HG02642 (cell line): ENCODE measurements at regions not wholly inside any gene's neighbourhood (a gene's known extent, or its start where the extent isn't known, plus 50 kb on each side); places are given as distances from the start of the nearest gene placed in this dataset.
"Not testable (repeated sequence)": the region's sequence is repeated elsewhere in the genome, so short reads cannot be mapped to it uniquely, and the experiment has no call there.

Source experiments
- ATAC-seq: cut with Tn5 transposase; IDR thresholded peaks from one replicate; pipeline ENCODE4 v1.9.1; 2021; ENCODE audit warnings: mild to moderate bottlenecking; ENCODE audit not compliant: unreplicated experiment, poor library complexity

DNA sequence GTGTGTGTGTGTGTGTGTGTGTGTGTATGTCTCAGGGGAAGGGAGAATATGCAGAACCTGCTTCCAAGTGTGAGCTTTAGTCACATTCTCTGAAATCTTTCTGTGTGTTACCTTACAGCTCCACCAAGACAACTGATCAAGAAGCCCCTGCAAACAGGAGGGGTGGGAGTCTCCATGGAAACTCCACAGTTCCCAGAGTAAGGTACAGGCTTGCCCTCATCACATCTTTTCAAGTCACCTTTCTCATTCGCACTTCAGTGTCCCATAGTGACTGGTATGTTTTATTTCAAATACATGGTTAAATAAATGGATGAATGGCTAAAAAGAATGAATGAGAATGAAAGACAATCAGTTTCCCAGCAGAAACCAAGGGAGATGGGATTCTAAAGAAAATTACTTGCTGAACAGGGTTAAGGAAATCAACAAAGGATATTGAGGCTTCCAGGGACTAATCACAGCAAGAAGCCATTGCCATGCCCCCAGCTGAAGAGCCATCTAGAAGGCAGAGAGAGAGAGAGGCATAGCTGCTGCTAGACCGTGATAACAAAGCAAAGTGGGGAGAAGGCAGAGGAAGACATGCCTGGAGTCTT, 987.2 kb upstream of the CELF4 start:
- ATAC-seq = no peak

GRCh38 chr18:38551881-38552280, 986.3 kb upstream of the CELF4 start:
- ATAC-seq = no peak

- ATAC-seq = no peak
Observed at GRCh38 chr18:38545071-38545470, 979.5 kb upstream of the CELF4 start.

DNA sequence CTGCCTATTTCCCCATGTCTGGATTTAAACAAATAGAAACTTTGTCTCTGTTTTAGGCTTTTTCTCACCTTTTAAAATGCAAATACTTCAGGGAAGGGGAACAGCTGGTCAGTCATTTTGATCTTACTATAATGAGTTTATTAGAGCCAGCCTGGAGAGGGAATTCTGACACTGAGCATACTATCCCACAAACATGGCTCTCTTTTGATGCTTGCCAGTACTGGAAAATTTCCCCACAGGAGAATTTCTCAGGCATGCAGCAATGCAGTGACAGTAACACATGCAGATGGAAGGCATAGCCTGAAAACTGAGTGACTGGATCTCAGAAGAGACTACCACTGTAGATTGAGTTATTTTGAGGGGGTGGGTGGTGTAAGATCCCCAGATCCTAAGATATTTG, 974.3 kb upstream of the CELF4 start:
- no peak for ATAC-seq

- ATAC-seq = no peak
Observed at GRCh38 chr18:38539371-38539770, 973.8 kb upstream of the CELF4 start.

- ATAC-seq = no peak
Observed at GRCh38 chr18:38534073-38534472, 968.5 kb upstream of the CELF4 start.

- no peak for ATAC-seq
Observed at GRCh38 chr18:38526922-38527321, 961.3 kb upstream of the CELF4 start.

- ATAC-seq = no peak
Observed at GRCh38 chr18:38525039-38525438, 959.4 kb upstream of the CELF4 start.

- no peak for ATAC-seq
Observed at GRCh38 chr18:38520786-38521185, 955.2 kb upstream of the CELF4 start.

DNA sequence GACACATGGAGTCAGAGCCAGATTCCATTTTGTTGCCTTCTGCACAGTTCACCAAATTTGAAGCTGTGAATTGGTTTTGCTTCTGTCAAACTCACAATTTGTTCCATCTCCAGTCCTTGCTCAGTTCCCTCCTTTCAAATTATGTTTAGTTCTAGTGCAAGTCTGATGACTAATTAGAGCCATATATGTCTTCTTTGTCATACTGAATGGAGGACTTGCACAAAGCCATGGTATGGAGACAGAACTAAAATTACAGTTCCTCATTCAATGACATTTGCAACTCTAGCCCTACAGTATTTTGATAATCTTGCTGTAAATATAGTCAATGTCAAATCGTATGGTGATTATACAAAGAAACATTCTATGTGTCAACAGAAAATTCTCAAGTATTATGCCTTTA, 936.9 kb upstream of the CELF4 start:
- no peak for ATAC-seq

GRCh38 chr18:38497266-38497665, 931.7 kb upstream of the CELF4 start:
- ATAC-seq = no peak

GRCh38 chr18:38496222-38496793, 930.7 kb upstream of the CELF4 start:
- no peak for ATAC-seq

- no peak for ATAC-seq
Observed at GRCh38 chr18:38494065-38494464, 928.5 kb upstream of the CELF4 start.

- ATAC-seq = no peak
Observed at GRCh38 chr18:38491195-38491594, 925.6 kb upstream of the CELF4 start.

DNA sequence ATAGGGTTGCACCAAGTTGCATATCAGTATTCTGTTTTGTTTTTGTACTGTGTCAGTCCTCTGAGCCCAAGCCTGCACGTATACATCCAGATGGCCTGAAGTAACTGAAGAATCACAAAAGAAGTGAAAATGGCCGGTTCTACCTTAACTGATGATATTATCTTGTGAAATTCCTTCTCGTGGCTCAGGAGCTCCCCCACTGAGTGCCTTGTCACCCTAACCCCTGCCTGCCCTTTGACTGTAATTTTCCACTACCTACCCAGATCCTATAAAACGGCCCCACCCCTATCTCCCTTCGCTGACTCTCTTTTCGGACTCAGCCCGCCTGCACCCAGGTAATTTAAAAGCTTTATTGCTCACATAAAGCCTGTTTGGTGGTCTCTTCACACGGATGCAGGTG, 924.1 kb upstream of the CELF4 start:
- not testable (repeated sequence) for ATAC-seq

- ATAC-seq = no peak
Observed at GRCh38 chr18:38487521-38487920, 921.9 kb upstream of the CELF4 start.

- no peak for ATAC-seq
Observed at GRCh38 chr18:38483326-38483725, 917.7 kb upstream of the CELF4 start.

DNA sequence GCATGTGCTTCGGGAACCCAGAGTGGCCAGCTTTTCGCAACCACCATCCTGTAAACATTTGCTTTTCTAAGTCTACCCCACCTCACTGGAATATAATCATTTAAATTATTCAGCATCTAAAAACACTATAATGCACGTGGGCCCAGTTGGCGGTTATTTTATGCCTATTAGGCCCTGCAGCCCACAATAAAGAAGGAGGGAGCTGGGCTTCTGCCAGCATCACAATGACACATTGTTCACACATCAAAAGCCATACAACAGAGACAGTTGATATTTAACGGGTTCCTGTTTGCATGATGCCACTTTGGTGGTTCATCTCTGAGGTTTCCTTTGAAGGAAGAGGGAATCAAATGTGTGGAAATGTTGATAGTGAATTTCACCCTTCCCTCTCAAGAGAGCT, 916.0 kb upstream of the CELF4 start:
- ATAC-seq = no peak

- no peak for ATAC-seq
Observed at GRCh38 chr18:38475686-38476085, 910.1 kb upstream of the CELF4 start.

DNA sequence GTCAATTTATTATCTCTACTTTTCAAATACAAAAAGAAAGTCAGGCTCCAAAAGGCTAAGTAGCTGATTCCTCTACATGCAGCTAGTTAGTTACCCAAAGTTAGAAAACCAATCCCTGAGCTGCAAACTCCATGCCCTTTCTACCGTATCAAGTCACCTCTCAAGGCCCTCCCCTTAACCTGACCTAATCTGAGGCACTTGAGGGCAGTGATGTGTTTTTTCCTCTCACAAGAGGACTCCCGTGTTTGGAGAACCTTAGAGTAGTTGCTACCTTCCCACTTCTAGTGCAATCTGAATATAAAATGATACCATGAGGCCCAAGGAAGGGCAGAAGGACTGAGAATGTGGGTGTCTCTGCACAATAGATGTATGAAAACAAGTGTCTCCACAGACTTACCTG, 907.9 kb upstream of the CELF4 start:
- no peak for ATAC-seq

DNA sequence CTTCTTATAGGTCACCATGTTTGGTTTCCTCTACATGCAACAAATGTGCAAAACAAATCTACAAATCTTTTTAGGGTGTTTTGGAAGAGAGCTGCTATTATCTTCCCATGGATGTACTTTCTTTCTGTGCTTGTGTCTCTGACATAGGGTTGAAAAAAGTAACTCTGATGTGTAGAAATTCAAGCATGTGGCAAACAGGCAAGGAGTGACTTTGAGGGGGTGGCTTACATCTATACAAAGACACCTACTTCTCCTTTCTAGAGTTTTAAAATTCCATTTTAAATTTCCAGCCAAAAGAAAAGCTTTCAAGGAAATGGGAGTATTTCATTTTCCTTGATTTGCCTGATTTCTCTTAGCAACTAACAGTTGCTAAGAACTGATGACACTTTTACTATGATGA, 904.8 kb upstream of the CELF4 start:
- no peak for ATAC-seq

GRCh38 chr18:38466426-38466825, 900.8 kb upstream of the CELF4 start:
- no peak for ATAC-seq

- ATAC-seq = no peak
Observed at GRCh38 chr18:38464024-38464423, 898.4 kb upstream of the CELF4 start.
